Gastroesophageal sphincter (tissue), 4 donors: ENCODE measurements at regions not wholly inside any gene's neighbourhood (a gene's known extent, or its start where the extent isn't known, plus 50 kb on each side); places are given as distances from the start of the nearest gene placed in this dataset.
"Not testable (repeated sequence)": the region's sequence is repeated elsewhere in the genome, so short reads cannot be mapped to it uniquely, and the experiment has no call there.

Experiments used
- ATAC-seq: fragments of 150-250 bp; one replicate; pipeline ENCODE4 v1.9.1; 2016; ENCODE audit warnings: mild to moderate bottlenecking, moderate library complexity
- H3K27ac ChIP-seq, 4 donors: fragments of 200-600 bp; sonication (generic) in 3 of 4; 1 replicate in 3 of 4; 2 replicates in 1 of 4; pipeline ENCODE4 v1.5.1; 2016 to 2019
- H3K27me3 ChIP-seq: fragments of 200-600 bp; sonication (generic); one replicate; pipeline ENCODE4 v1.5.1; 2019
- H3K36me3 ChIP-seq, 2 donors: fragments of 200-600 bp; sonication (generic); one replicate each; pipeline ENCODE4 v1.5.1; 2019; ENCODE audit warnings: control low read depth in 1 of 2
- H3K4me1 ChIP-seq, 3 donors: fragments of 200-600 bp; sonication (generic); 1 replicate in 2 of 3; 2 replicates in 1 of 3; pipeline ENCODE4 v1.5.1; 2016 to 2019; ENCODE audit warnings: control low read depth in 2 of 3
- H3K4me3 ChIP-seq, 2 donors: fragments of 200-600 bp; sonication (generic); one replicate each; pipeline ENCODE4 v1.5.1; 2019; ENCODE audit warnings: mild to moderate bottlenecking in 1 of 2, moderate library complexity in 1 of 2
- H3K9me3 ChIP-seq, 3 donors: fragments of 200-600 bp; sonication (generic); one replicate each; pipeline ENCODE4 v1.5.1; 2017 to 2019; ENCODE audit warnings: control low read depth in 2 of 3
- EP300 ChIP-seq: sonication (generic); formaldehyde crosslinking; IDR thresholded peaks from one replicate; pipeline ENCODE4 v1.6.1; 2017; ENCODE audit warnings: antibody characterized with exemption, mild to moderate bottlenecking
- POLR2A ChIP-seq, 2 donors: fragments of 450-650 bp; IDR thresholded peaks; one replicate each; pipeline ENCODE4 v1.6.1; 2017; ENCODE audit warnings: antibody characterized with exemption in 2 of 2, mild to moderate bottlenecking in 2 of 2, moderate library complexity in 1 of 2
- POLR2AphosphoS5 ChIP-seq: sonication (generic); formaldehyde crosslinking; IDR thresholded peaks from one replicate; pipeline ENCODE4 v1.6.1; 2017; ENCODE audit warnings: antibody characterized with exemption
- WGBS, 2 donors: methylation state at CpG; one replicate each; pipeline ENCODE4 v1.1.5; 2018; ENCODE audit warnings: low coverage in 1 of 2; 5-methylcytosine and 5-hydroxymethylcytosine counted together
- TF ChIP-seq, protein P1 (sequence below), 4 experiments: fragments of 200-600 bp in 2 of 4; fragments of 450-650 bp in 2 of 4; sonication (generic) in 1 of 4; IDR thresholded peaks; one replicate each; pipeline ENCODE4 v1.5.1; 2017 to 2019; ENCODE audit warnings: antibody characterized with exemption in 4 of 4, mild to moderate bottlenecking in 2 of 4, moderate library complexity in 2 of 4

DNA sequence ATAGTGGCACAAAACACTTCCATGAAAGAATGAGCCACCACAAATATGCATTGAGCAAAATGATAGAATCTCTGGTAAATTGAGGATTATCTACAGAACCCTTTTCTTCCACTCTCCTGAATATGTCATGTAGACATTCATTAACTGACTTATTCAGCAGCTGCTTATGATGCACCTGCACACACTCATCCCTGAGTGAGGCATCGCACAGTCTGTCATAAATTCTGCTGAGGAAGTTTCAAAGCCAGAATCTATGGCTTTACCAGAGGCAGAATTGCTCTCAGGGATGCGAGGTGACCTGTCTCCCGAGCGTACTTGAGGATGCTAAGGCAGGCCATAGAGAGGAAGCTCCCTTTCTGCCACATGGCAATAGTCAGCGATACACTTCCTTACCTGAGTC is 1090.2 kb downstream of the UQCRFS1 start:
- Histone ChIP-seq H3K9me3 (peaks cover 0 to 7% (median 0%) of the 10 kb centered on the region in 3 donors), H3K27ac (no peak overlapping the region), H3K4me1 (no peaks in the 10 kb centered on the region), H3K27me3 (no peaks in the 10 kb centered on the region), H3K4me3 (no peak overlapping the region), H3K36me3 (no peaks in the 10 kb centered on the region)
- TF ChIP-seq POLR2A (IDR thresholded peaks at IDR 0.05) = no peak
- TF ChIP-seq, protein P1, sequence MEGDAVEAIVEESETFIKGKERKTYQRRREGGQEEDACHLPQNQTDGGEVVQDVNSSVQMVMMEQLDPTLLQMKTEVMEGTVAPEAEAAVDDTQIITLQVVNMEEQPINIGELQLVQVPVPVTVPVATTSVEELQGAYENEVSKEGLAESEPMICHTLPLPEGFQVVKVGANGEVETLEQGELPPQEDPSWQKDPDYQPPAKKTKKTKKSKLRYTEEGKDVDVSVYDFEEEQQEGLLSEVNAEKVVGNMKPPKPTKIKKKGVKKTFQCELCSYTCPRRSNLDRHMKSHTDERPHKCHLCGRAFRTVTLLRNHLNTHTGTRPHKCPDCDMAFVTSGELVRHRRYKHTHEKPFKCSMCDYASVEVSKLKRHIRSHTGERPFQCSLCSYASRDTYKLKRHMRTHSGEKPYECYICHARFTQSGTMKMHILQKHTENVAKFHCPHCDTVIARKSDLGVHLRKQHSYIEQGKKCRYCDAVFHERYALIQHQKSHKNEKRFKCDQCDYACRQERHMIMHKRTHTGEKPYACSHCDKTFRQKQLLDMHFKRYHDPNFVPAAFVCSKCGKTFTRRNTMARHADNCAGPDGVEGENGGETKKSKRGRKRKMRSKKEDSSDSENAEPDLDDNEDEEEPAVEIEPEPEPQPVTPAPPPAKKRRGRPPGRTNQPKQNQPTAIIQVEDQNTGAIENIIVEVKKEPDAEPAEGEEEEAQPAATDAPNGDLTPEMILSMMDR (IDR thresholded peaks at IDR 0.05) = no peak
- TF ChIP-seq POLR2AphosphoS5 = no peak
- TF ChIP-seq EP300 = no peak
- ATAC-seq = no peak
- WGBS, 2 donors = 87 to 88% methylated on average over 4 to 5 of the region's 5 CpGs

DNA sequence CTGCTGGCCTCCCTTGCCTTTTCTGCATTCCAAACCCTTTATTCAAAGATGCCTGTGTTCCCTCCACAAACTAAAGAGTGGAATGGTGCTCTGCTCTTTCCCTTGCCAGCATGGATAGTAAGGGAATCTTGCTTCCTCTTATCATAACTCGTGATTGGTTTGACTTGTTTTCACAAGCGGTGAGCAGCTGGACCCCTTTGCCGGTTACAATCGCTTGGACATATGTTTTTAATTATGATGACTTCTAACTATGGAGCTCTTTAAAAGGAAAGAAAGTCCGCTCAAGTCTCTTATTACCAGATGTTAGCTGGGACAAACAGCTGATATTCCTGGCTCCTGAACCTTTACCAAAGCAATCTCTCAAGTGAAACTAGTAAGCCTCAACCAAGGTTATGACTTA is 1094.7 kb downstream of the UQCRFS1 start:
- Histone ChIP-seq H3K27ac (no peak overlapping the region), H3K9me3 (no peaks in the 10 kb centered on the region), H3K36me3 (no peaks in the 10 kb centered on the region), H3K4me3 (no peak overlapping the region), H3K4me1 (no peaks in the 10 kb centered on the region), H3K27me3 (no peaks in the 10 kb centered on the region)
- TF ChIP-seq EP300 (no peak), POLR2AphosphoS5 (no peak), POLR2A (IDR thresholded peaks at IDR 0.05) (no peak)
- TF ChIP-seq, protein P1 (IDR thresholded peaks at IDR 0.05) = no peak
- 34 to 46% methylated on average over 4 to 5 of the region's 5 CpGs for WGBS, 2 donors
- no peak for ATAC-seq

DNA sequence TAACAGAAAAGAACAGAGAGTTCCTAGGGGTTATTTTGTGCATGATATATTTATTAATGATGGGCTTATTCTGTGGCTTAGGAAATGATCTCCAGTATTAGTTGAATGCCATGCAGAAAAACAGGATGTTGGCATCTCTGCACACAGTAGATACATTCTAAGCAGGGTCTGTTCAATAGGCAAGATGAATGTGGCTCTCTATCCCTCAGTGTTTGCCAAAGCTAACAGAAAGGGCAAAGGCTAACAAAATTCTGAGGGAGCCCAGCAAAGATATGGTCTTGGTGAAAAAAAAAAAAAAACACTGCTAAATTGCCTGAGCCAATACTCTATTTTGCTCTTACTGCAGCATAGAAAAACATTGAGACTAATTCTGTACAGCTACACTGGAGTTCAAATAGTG is 1095.8 kb downstream of the UQCRFS1 start:
- ATAC-seq = no peak
- Histone ChIP-seq H3K27ac (no peak overlapping the region), H3K4me3 (no peak overlapping the region), H3K4me1 (no peaks in the 10 kb centered on the region), H3K9me3 (no peaks in the 10 kb centered on the region), H3K27me3 (no peaks in the 10 kb centered on the region), H3K36me3 (no peaks in the 10 kb centered on the region)
- no peak for TF ChIP-seq POLR2A (IDR thresholded peaks at IDR 0.05)
- no peak for TF ChIP-seq EP300
- TF ChIP-seq, protein P1 (IDR thresholded peaks at IDR 0.05) = no peak
- no peak for TF ChIP-seq POLR2AphosphoS5

DNA sequence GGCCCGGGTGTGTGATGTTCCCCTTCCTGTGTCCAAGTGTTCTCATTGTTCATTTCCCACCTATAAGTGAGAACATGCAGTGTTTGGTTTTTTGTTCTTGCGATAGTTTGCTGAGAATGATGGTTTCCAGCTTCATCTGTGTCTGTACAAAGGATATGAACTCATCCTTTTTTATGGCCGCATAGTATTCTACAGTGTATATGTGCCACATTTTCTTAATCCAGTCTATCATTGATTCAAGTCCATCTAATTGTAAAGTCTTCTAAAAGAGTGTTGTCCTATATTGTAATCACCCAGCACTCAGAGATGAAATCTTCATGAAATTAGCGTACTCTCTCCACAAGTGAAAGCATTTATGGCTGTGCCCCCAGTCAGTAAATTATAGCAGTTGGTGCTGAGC is 1096.6 kb downstream of the UQCRFS1 start:
- 94 to 100% methylated on average over 2 of the region's 4 CpGs for WGBS, 2 donors
- H3K27me3 ChIP-seq, ATAC-seq, H3K4me3 ChIP-seq, H3K36me3 ChIP-seq, H3K27ac ChIP-seq, H3K4me1 ChIP-seq, H3K9me3 ChIP-seq: not testable (repeated sequence)

DNA sequence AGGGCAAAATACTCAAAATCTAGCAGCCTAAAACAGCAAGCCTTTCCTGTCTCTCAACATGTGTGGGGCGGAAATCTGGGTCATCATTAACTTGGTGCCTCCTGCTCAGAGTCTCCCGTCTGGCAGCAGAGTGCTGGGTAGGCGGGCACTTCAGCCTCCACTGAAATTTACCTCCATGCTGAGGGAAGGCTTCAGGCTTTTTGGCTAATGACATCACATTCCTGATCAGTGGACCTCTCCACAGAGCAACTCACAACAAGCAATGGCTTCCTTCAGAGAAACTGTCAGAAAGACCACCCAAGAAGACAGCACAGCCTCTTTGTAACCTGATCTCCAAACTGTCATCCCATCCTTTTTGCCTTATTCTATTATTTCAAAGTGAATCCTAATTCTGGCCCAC is 1109.0 kb downstream of the UQCRFS1 start:
- Histone ChIP-seq H3K27me3 (no peaks in the 10 kb centered on the region), H3K9me3 (no peaks in the 10 kb centered on the region)
- WGBS, 2 donors = 32 to 34% methylated on average over 3 of the region's 3 CpGs

DNA sequence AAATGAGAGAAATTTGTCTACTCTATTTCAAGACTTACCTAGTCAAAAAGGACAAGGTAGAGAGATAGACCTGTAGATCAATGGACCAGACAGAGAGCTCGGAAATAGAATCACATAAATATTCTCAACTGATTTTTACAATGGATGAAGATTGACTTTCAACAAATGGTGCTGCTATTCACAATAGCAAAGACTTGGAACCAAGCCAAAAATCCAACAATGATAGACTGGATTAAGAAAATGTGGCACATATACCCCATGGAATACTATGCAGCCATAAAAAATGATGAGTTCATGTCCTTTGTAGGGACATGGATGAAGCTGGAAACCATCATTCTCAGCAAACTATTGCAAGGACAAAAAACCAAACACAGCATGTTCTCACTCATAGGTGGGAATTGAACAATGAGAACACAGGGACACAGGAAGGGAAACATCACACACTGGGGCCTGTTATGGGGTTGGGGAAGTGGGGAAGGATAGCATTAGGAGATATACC is 1128.2 kb downstream of the UQCRFS1 start:
- ATAC-seq, H3K36me3 ChIP-seq, H3K27me3 ChIP-seq, H3K4me1 ChIP-seq, H3K4me3 ChIP-seq, H3K27ac ChIP-seq: not testable (repeated sequence)
- peaks cover 0 to 11% (median 0%) of the 10 kb centered on the region in 3 donors for H3K9me3 ChIP-seq
- WGBS, 2 donors = 100% methylated on average over 1 of the region's 1 CpG

More for the DNA sequence above, 1109.0 kb downstream of the UQCRFS1 start:
- TF ChIP-seq POLR2AphosphoS5 = no peak
- no peak for TF ChIP-seq POLR2A (IDR thresholded peaks at IDR 0.05)
- TF ChIP-seq, protein P1 (IDR thresholded peaks at IDR 0.05) = no peak
- TF ChIP-seq EP300 = no peak
- no peaks in the 10 kb centered on the region for H3K4me1 ChIP-seq
- H3K27ac ChIP-seq = no peak overlapping the region
- no peaks in the 10 kb centered on the region for H3K36me3 ChIP-seq
- no peak overlapping the region for H3K4me3 ChIP-seq
- no peak for ATAC-seq
